ENCODE measurements at regions not wholly inside any gene's neighbourhood (a gene's known extent, or its start where the extent isn't known, plus 50 kb on each side); places are given as distances from the start of the nearest gene placed in this dataset.

DNA sequence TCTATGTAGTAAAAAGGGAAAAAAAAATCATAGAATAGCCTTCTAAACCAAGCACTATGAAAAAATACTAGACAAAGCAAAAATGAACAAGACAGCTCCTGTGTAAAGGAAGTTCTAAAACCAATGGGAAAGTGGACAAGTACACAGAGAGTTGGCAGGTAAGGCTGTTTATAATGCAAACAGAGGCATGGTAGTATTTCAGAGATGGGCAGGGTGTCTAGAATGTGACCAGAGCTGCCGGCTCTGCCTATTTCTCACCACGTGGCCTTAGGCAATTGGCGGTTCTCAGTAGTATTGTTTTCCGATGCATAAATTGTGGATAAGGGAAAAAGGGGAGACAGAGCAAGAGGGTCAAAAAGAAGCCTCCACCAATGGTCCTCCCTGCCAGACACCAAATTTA lies 173.6 kb downstream of the ANKRD30B start:
- TF ChIP-seq, protein P1, sequence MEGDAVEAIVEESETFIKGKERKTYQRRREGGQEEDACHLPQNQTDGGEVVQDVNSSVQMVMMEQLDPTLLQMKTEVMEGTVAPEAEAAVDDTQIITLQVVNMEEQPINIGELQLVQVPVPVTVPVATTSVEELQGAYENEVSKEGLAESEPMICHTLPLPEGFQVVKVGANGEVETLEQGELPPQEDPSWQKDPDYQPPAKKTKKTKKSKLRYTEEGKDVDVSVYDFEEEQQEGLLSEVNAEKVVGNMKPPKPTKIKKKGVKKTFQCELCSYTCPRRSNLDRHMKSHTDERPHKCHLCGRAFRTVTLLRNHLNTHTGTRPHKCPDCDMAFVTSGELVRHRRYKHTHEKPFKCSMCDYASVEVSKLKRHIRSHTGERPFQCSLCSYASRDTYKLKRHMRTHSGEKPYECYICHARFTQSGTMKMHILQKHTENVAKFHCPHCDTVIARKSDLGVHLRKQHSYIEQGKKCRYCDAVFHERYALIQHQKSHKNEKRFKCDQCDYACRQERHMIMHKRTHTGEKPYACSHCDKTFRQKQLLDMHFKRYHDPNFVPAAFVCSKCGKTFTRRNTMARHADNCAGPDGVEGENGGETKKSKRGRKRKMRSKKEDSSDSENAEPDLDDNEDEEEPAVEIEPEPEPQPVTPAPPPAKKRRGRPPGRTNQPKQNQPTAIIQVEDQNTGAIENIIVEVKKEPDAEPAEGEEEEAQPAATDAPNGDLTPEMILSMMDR (IDR thresholded peaks at IDR 0.05) = no peak
- no peak for TF ChIP-seq POLR2AphosphoS5 (IDR thresholded peaks at IDR 0.05)
- TF ChIP-seq POLR2A (IDR thresholded peaks at IDR 0.05) = no peak

All from breast epithelium (tissue), 3 donors.